NCI-H524 treated with DMSO at 0.1 percent for 48 hours (cell line): ENCODE measurements at regions not wholly inside any gene's neighbourhood (a gene's known extent, or its start where the extent isn't known, plus 50 kb on each side); places are given as distances from the start of the nearest gene placed in this dataset.

Experiments used
- DNase-seq: peaks from one replicate; lab custom pipeline; 2025; lab: John Stamatoyannopoulos, UW

DNA sequence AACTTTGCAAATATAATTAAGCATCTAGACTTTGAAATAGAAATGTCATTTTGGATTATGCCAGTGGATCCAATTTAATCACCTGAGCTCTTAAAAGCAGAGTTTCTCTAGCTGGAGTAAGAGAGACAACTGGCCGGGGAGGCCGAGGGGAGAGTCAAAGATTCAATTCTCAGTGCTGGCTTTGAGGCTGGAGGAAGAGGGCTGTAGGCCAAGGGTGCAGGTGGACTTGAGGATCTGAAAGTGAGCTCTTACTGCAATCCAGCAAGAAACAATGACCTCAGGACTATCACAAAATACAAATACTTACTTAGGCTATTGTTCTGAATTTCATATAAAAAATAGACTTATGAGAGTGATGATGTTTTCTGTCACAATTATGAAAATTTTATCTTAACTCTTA is 814.5 kb downstream of the CBLN2 start:
- DNase-seq, result no peak

- no peak for DNase-seq
Measured at GRCh38 chr18:71727909-71728308, 816.2 kb downstream of the CBLN2 start.

DNA sequence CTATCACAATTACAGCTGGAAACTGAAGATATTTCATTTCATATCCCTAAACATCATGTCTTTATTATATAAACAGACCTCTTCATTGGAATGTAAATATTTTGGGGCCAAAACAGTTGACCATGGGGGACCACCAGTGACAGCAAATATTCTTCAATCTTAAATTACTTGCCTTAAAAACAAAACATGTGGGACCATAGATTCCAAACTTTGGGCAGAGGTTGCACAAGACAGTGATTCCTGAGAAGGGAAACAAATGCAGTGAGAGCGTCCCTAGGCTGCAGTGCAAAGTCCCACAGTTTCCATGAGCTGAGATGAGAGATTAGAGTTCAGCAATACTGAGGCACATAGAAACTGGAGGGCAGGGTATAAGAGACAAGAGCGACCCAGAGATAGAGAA is 818.9 kb downstream of the CBLN2 start:
- no peak for DNase-seq

GRCh38 chr18:71707985-71708500 is 836.1 kb downstream of the CBLN2 start:
- no peak for DNase-seq

GRCh38 chr18:71707400-71707799 is 836.7 kb downstream of the CBLN2 start:
- DNase-seq, result no peak

DNA sequence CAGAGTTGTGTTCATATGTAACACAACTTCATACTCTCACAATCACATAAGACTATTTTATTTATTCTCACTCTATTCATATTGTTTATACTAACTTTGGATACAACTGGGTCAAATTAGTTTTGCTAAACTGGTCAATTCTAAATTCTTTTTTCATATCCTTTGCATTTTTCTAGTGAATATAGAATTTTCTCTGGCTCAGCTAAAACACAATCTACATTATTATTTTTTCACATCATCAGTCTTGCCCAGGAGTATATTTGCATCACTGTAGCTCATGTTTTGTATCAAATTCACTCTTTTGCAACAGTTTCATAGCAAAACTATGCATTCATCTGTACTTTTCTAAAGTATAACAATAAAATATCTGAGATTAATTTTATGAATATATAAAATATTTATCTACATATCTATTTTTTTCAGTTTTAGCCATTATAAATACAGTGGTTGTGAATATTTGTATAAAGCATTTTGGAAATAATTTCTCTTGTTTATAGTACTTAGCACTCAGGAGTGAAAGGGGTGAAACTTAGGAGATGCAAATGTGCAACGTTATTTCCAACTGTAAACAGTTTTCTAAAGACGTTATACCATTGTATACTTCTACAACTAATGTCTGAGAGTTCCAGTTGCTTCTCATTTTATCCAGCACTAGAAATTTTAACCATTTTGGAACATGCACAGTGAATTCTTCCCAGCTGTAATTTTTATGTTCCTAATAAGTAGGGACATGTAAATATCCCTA is 854.6 kb downstream of the CBLN2 start:
- no peak for DNase-seq

DNA sequence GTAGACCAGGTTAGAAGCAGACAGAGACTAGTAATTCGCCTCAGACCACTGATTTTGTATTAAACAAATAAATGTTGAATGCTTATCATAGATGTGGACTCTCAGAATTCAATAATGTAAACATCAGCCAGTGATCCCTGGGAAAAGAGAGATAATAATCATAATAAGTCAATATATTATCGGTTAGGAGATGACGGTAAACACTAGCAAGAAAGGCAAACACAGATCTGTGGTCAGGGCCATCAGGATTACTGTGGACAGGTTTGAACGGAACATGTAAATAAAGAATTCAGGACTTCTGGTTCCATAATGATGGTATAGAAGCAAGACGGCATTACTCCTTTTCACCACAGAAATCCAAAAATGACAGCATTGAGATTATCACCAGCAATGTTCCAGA is 861.6 kb downstream of the CBLN2 start:
- no peak for DNase-seq

DNA sequence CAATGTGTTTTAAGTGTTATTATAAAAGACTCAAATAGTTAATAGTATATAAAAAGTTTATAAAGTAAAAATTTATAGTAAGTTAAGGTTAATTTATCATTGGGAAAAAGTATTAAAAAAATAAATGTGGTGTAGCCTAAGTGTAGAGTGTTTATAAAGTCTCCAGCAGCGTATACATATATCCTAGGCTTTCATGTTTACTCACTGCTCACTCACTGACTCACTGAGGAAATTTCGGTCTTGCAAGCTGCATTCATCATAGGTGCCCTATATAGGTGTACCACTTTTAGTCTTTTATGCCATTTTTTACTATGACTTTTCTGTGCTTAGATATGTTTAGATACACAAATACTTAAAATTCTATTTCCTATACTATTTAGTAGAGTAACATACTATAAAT is 866.0 kb downstream of the CBLN2 start:
- DNase-seq, result no peak

DNA sequence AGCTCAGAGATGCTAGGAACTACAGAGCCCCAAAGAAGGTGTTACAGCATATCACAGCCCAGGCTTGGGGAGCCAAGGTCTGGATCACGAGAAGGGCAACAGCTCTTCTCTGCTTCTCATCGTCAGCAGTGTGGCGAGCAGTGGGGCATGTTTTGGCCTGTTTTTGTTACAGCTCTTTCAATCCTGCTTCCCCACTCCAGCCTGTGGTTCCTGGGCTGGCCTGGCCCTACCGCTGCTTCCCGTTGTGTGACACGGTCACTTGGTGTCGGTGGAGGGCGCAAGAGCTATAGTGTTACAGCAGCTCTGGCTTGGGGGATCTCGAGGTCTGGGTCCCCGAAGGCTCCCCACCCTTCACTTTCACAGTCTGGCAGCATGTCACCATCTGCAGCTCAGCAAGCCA is 870.2 kb downstream of the CBLN2 start:
- DNase-seq, result no peak

DNA sequence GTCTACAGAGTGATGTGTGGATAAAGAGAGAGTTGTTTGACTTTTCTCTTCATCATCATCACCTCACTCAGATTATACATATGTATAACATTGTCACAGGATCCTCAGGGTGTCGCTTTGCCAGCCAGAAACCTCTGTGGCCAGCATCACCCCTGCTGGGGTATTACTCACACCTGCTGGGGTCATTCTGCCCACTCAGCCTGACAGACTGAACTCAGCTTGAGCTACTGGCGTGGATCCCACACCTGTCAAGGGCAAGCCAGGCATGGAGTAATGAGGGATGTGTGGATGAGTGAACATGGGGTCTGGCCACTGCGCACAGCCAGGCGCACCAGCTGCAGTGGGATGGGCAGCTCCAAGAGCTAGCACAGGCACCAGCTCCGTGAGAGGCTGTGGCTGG is 870.6 kb downstream of the CBLN2 start:
- no peak for DNase-seq

DNA sequence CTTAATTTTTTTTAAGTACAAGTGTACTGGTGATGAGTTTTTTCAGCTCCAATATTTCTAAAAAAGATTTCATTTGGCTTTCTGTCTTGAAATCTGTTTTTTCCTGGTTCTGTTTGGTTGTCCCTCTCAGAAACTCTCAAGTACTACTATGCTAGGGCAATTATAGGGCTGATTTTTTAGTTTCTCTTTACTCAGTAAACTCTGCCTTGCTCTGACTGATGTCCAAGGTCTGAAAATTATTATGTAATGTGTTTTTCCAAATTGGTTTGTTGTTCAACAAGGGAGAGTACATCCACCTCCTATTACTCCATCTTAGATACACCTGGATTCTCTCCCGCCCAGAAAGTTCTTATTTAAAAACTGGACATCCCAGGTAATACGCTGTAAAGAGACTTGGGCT is 877.7 kb downstream of the CBLN2 start:
- no peak for DNase-seq

DNA sequence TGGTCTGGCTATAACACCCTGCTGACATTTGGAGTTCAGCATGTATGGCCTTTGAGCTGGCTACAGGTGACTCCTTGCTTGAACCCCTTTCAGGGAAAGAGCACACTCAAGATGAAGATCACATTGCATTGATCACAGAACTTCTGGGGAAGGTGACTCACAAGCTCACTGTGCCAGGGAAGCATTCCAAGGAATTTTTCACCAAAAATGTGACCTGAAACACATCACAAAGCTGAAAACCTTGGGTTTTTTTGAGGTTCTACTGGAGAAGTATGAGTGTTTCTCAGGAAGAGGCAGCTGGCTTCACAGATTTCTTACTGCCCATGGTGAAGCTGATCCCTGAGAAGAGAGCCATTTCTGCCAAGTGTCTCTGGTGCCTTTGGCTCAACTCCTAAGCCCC is 879.0 kb downstream of the CBLN2 start:
- no peak for DNase-seq

- DNase-seq, result no peak
Measured at GRCh38 chr18:71643822-71644221, 900.3 kb downstream of the CBLN2 start.

DNA sequence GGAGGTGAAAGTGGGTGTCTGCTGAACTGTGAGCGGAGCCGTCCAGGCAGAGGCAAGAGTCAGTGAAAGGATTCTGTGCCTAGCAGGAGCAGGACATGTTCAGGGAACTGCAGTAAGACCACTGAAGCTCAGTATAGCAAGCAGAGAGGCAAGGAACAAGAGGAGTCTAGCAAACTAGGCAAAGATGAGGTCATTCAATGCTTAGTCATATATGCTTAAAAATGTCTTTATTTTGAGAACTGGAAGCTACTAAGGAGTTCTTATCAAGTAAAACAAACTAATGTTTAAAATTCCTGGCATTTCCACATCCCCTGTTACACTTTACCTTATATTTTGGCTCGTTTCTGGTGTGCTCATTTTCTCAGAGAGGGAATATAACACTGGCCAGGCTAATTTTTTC is 913.4 kb downstream of the CBLN2 start:
- no peak for DNase-seq

- no peak for DNase-seq
Measured at GRCh38 chr18:71625556-71626090, 918.5 kb downstream of the CBLN2 start.

DNA sequence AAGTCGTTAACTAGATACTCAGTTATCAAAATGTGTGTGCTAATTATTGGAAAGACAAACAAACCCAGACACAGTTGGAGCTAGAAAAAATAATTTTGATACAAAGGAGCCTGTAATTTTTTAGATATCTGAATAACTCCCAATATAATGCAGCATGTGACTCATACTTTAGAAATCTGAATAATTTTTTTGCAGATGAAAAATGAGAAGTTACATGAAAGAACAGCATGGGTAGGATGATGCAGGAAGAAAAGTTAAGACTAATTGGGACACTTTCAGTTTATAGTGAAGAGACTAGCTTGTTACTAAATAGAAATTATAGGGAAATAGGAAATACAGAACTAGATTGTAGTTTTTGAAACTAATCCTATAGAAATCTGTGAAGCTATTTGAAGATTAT is 945.8 kb downstream of the CBLN2 start:
- DNase-seq, result no peak

DNA sequence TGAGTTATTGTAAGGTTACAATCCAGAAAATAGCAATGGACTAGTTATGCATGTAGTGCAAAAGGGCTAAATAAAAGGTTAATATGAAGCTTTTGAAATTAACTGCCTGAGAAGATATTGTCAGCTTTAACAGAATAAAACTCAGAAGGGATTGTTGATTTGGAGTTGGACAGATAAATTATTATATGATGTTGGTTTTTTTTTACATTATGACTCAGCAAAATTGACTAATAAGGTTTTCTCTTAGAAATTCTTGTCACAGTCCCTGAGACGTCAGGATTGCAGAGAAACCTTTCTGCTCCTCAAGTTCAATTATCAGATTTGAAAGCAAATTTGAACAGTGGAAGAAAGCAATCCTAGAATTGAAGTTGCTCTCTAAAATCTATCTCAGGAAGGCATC is 946.9 kb downstream of the CBLN2 start:
- DNase-seq, result no peak

- no peak for DNase-seq
Measured at GRCh38 chr18:71583252-71583651, 960.9 kb downstream of the CBLN2 start.

- no peak for DNase-seq
Measured at GRCh38 chr18:71554686-71555085, 989.5 kb downstream of the CBLN2 start.

GRCh38 chr18:71541643-71542042 is 1002.5 kb downstream of the CBLN2 start:
- DNase-seq, result no peak

- no peak for DNase-seq
Measured at GRCh38 chr18:71529703-71530303, 1014.3 kb downstream of the CBLN2 start.

- DNase-seq, result no peak
Measured at GRCh38 chr18:71523483-71524435, 1020.4 kb downstream of the CBLN2 start.
